Aorta (tissue), 5 donors: ENCODE measurements at regions not wholly inside any gene's neighbourhood (a gene's known extent, or its start where the extent isn't known, plus 50 kb on each side); places are given as distances from the start of the nearest gene placed in this dataset.

Experiments used
- ATAC-seq: fragments of 200-7000 bp; cut with Tn5 transposase; one replicate; pipeline ENCODE4 v1.9.1; 2022; ENCODE audit warnings: moderate library complexity; ENCODE audit not compliant: low FRiP score
- DNase-seq, 2 donors: peaks; one replicate each; pipeline ENCODE4 v3.0.0-alpha.2; 2020
- H3K27ac ChIP-seq, 2 donors: one replicate each; pipeline ENCODE4 v1.5.1; 2013; ENCODE audit warnings: low read length in 2 of 2, mild to moderate bottlenecking in 2 of 2, moderate library complexity in 2 of 2, control low read depth in 1 of 2, inconsistent platforms in 1 of 2, low read depth in 1 of 2
- H3K27me3 ChIP-seq, 2 donors: one replicate each; pipeline ENCODE4 v1.6.1; 2013; ENCODE audit warnings: control low read depth in 1 of 2, low read length in 1 of 2, mild to moderate bottlenecking in 1 of 2, moderate library complexity in 1 of 2; ENCODE audit not compliant: insufficient read depth in 2 of 2, control insufficient read depth in 1 of 2
- H3K36me3 ChIP-seq, 2 donors: one replicate each; pipeline ENCODE4 v1.6.1; 2013; ENCODE audit warnings: control low read depth in 1 of 2, low read length in 1 of 2, mild to moderate bottlenecking in 1 of 2; ENCODE audit not compliant: insufficient read depth in 2 of 2, control insufficient read depth in 1 of 2
- H3K4me1 ChIP-seq, 2 donors: one replicate each; pipeline ENCODE4 v1.6.1; 2013; ENCODE audit warnings: low read length in 2 of 2, control low read depth in 1 of 2, mild to moderate bottlenecking in 1 of 2, moderate library complexity in 1 of 2; ENCODE audit not compliant: insufficient read depth in 2 of 2, control insufficient read depth in 1 of 2
- H3K4me3 ChIP-seq, 2 donors: one replicate each; pipeline ENCODE4 v1.5.1; 2013; ENCODE audit warnings: low read length in 2 of 2, control low read depth in 1 of 2, mild to moderate bottlenecking in 1 of 2
- H3K9me3 ChIP-seq: one replicate; pipeline ENCODE4 v1.6.1; 2013; ENCODE audit warnings: mild to moderate bottlenecking, low read length; ENCODE audit not compliant: control insufficient read depth
- WGBS, 2 donors: extraction: QIAGEN DNeasy Blood & Tissue Kit; methylation state at CpG; one replicate each; pipeline ENCODE4 v1.1.7; 2013; 5-methylcytosine and 5-hydroxymethylcytosine counted together
- intact Hi-C, 2 donors: fragments of 100-400 bp; cut with DNase I; formaldehyde crosslinking; loops; one replicate each; pipeline versions ENCODE4 v1.14.2 to v1.15.0; 2022
- donor health status: healthy with polysubstance abuse.
- donor health status: Bipolar disorder and iron deficiency.
- donor health status: DM: no; HTN: no; CAD: no.
- donor health status: DM: no; HTN: no; CAD: no.
- donor health status: DM: yes; HTN: yes; CAD: no.

- H3K4me1 ChIP-seq = peaks cover 3 to 22% of the 10 kb centered on the region in 2 donors
- no peak overlapping the region for H3K27ac ChIP-seq
- ATAC-seq (no peak), DNase-seq (no peak)
- no peak overlapping the region for H3K4me3 ChIP-seq
- H3K27me3 ChIP-seq = no peaks in the 10 kb centered on the region
- 45 to 51% methylated on average over 5 of the region's 5 CpGs for WGBS, 2 donors
- H3K9me3 ChIP-seq = no peaks in the 10 kb centered on the region
- H3K36me3 ChIP-seq = no peaks in the 10 kb centered on the region
- intact Hi-C loops = loop anchor here in 1 of 2 donors (10.0 kb wide), 1 partner anchor 522 kb away; no protein-coding TSS in a partner anchor
Observed at GRCh38 chr6:19322691-19323485, 514.3 kb upstream of the ID4 start.

DNA sequence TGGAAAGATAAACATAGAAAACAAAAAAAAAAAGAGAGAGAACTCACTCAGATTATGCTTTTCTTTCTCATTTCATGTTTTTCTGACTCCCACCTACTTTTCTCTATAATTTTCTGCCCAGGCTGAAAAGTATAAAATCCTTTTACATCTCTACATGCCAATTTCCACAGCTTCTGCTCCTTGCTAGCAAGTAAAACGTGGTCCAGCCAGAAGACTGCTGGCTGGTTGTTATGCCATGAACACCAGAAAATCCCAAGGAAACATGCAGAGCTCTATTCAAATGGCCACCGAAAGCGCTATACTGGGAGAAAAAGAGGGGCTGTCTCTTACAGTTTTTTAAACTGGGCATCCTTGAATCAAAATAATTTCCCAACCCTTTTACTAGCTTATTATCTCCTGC lies 512.8 kb upstream of the ID4 start:
- Histone ChIP-seq H3K27me3 (no peaks in the 10 kb centered on the region), H3K9me3 (no peaks in the 10 kb centered on the region), H3K27ac (no peak overlapping the region), H3K4me1 (peaks cover 3 to 22% of the 10 kb centered on the region in 2 donors), H3K36me3 (no peaks in the 10 kb centered on the region), H3K4me3 (no peak overlapping the region)
- intact Hi-C loops = loop anchor here in 1 of 2 donors (10.0 kb wide), 1 partner anchor 520 kb away; no protein-coding TSS in a partner anchor
- WGBS, 2 donors = 9 to 15% methylated on average over 3 of the region's 3 CpGs
- no peak for DNase-seq
- ATAC-seq = no peak

DNA sequence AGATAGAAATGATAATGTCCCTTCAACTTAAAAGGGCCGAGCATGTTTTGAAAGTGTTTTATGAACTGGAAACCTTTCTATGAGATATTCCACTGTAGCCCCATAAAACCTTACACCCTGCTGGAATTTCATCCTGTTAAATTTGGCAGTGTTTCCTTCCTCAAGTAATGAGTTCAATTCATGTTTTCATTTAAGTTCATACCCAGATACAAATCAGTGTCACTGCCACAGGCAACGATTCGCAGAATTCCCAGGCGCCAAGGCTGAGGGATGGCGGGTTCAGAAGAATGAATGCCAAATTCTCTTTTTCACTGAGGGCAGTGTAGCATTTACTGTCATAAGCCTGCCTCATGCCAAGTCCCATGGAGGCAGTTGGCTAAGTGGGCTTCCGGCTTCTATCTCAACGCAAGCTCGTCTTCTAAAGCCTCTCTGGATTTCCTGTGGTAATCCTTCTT lies 511.8 kb upstream of the ID4 start:
- DNase-seq = peak in 1 of 2 donors; percentile 51
- peak; percentile 47 for ATAC-seq
- Histone ChIP-seq H3K4me3 (no peak overlapping the region), H3K4me1 (peaks cover 3 to 17% of the 10 kb centered on the region in 2 donors), H3K36me3 (no peaks in the 10 kb centered on the region), H3K27ac (peak overlapping the region in 1 of 2 donors; percentile 45), H3K27me3 (no peaks in the 10 kb centered on the region), H3K9me3 (no peaks in the 10 kb centered on the region)
- 7 to 10% methylated on average over 8 of the region's 8 CpGs for WGBS, 2 donors
- intact Hi-C loops = loop anchor here in 1 of 2 donors (10.0 kb wide), 1 partner anchor 519 kb away; no protein-coding TSS in a partner anchor

- H3K4me1 ChIP-seq = peaks cover 3 to 14% of the 10 kb centered on the region in 2 donors
- H3K4me3 ChIP-seq = no peak overlapping the region
- no peaks in the 10 kb centered on the region for H3K36me3 ChIP-seq
- H3K27ac ChIP-seq = peak overlapping the region; percentile 36 to 67
- H3K27me3 ChIP-seq = no peaks in the 10 kb centered on the region
- H3K9me3 ChIP-seq = no peaks in the 10 kb centered on the region
- no peak for DNase-seq
- 6 to 16% methylated on average over 2 of the region's 2 CpGs for WGBS, 2 donors
- ATAC-seq = no peak
- intact Hi-C loops = loop anchor here in 1 of 2 donors (10.0 kb wide), 1 partner anchor 518 kb away; no protein-coding TSS in a partner anchor
Observed at GRCh38 chr6:19327241-19327640, 509.9 kb upstream of the ID4 start.

DNA sequence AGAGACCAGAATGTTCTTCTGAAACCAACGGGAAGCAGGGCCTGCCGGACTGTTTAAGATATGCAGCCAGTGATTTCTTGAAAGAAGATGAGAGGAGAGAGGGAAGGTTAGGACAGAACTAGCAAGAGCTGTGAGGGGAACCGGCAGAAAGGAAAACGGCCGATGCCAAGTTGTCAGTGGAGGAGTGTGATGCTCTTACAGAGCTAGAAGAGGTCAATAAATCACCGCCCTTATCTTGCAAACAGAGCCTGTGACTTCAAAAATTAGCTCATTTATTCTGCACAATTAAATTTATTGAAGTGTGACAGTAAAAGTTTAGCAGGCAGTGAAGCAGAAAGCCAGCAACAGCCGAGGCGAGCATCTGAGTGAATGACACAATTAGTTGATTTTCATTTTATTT lies 509.5 kb upstream of the ID4 start:
- ATAC-seq (peak; percentile 20), DNase-seq (no peak)
- H3K27me3 ChIP-seq = no peaks in the 10 kb centered on the region
- H3K4me1 ChIP-seq = peaks cover 3 to 14% of the 10 kb centered on the region in 2 donors
- WGBS, 2 donors = 10 to 20% methylated on average over 8 of the region's 8 CpGs
- intact Hi-C loops = loop anchor here in 1 of 2 donors (10.0 kb wide), 1 partner anchor 517 kb away; no protein-coding TSS in a partner anchor
- H3K9me3 ChIP-seq = no peaks in the 10 kb centered on the region
- peak overlapping the region; percentile 36 to 67 for H3K27ac ChIP-seq
- no peaks in the 10 kb centered on the region for H3K36me3 ChIP-seq
- no peak overlapping the region for H3K4me3 ChIP-seq

DNA sequence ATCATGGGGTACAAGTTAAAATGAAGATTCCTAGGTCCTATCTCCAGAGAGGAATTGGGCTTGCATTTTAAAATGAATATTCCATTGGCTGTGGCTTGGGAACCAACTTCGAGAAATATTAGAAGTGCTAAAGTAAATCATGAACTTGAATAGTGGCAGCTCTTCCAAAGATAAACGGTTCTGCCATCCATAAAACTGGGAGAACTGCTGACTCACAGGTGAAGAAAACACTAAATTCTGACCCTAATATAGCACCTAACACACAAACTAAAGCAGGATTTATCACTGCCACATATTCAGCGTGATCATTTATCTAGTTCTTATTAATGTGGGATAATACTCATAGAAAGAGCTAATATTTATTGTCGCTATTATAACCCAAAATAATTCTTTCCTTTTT lies 508.1 kb upstream of the ID4 start:
- Histone ChIP-seq H3K27ac (no peak overlapping the region), H3K4me1 (peaks cover 3 to 14% of the 10 kb centered on the region in 2 donors), H3K36me3 (no peaks in the 10 kb centered on the region), H3K4me3 (no peak overlapping the region), H3K9me3 (no peaks in the 10 kb centered on the region), H3K27me3 (no peaks in the 10 kb centered on the region)
- DNase-seq (no peak), ATAC-seq (no peak)
- WGBS, 2 donors = 90 to 93% methylated on average over 4 of the region's 4 CpGs
- intact Hi-C loops = loop anchor here in 1 of 2 donors (10.0 kb wide), 1 partner anchor 516 kb away; no protein-coding TSS in a partner anchor

- H3K27ac ChIP-seq = no peak overlapping the region
- no peak overlapping the region for H3K4me3 ChIP-seq
- intact Hi-C loops = no loop called here
- no peaks in the 10 kb centered on the region for H3K36me3 ChIP-seq
- peaks cover 2 to 4% of the 10 kb centered on the region in 2 donors for H3K4me1 ChIP-seq
- DNase-seq = no peak
- H3K9me3 ChIP-seq = no peaks in the 10 kb centered on the region
- 79 to 82% methylated on average over 3 of the region's 3 CpGs for WGBS, 2 donors
- ATAC-seq = no peak
- no peaks in the 10 kb centered on the region for H3K27me3 ChIP-seq
Observed at GRCh38 chr6:19331089-19331488, 506.1 kb upstream of the ID4 start.

GRCh38 chr6:19332806-19333460 lies 504.2 kb upstream of the ID4 start:
- H3K9me3 ChIP-seq = no peaks in the 10 kb centered on the region
- ATAC-seq (no peak), DNase-seq (no peak)
- no peak overlapping the region for H3K4me3 ChIP-seq
- intact Hi-C loops = no loop called here
- no peaks in the 10 kb centered on the region for H3K27me3 ChIP-seq
- no peak overlapping the region for H3K27ac ChIP-seq
- no peaks in the 10 kb centered on the region for H3K36me3 ChIP-seq
- 92 to 93% methylated on average over 7 of the region's 7 CpGs for WGBS, 2 donors
- H3K4me1 ChIP-seq = no peaks in the 10 kb centered on the region
